HK-2 (cell line): ENCODE measurements at regions not wholly inside any gene's neighbourhood (a gene's known extent, or its start where the extent isn't known, plus 50 kb on each side); places are given as distances from the start of the nearest gene placed in this dataset.
"Not testable (repeated sequence)": the region's sequence is repeated elsewhere in the genome, so short reads cannot be mapped to it uniquely, and the experiment has no call there.

ENCODE experiments used
- DNase-seq: peaks from one replicate; pipeline ENCODE4 v3.0.0-alpha.2; 2018; ENCODE audit not compliant: unreplicated experiment

GRCh38 chr12:58727521-58727920, 192.8 kb downstream of the LRIG3 start:
- no peak for DNase-seq

- DNase-seq, result no peak
These were observed 191.9 kb downstream of the LRIG3 start for GRCh38 chr12:58728397-58728796.

GRCh38 chr12:58731096-58731495, 189.2 kb downstream of the LRIG3 start:
- no peak for DNase-seq

GRCh38 chr12:58732894-58733293, 187.4 kb downstream of the LRIG3 start:
- DNase-seq, result no peak

- no peak for DNase-seq
These were observed 179.1 kb downstream of the LRIG3 start for GRCh38 chr12:58741226-58741625.

GRCh38 chr12:58745348-58746125, 174.8 kb downstream of the LRIG3 start:
- no peak for DNase-seq

- DNase-seq, result no peak
These were observed 172.8 kb downstream of the LRIG3 start for GRCh38 chr12:58747533-58747932.

GRCh38 chr12:58750484-58750883, 169.8 kb downstream of the LRIG3 start:
- no peak for DNase-seq

- DNase-seq, result no peak
These were observed 162.9 kb downstream of the LRIG3 start for GRCh38 chr12:58757422-58757821.

- not testable (repeated sequence) for DNase-seq
These were observed 160.6 kb downstream of the LRIG3 start for GRCh38 chr12:58759745-58760144.

GRCh38 chr12:58761308-58761707, 159.0 kb downstream of the LRIG3 start:
- DNase-seq, result no peak

- DNase-seq, result peak; percentile 2
These were observed 156.0 kb downstream of the LRIG3 start for GRCh38 chr12:58764100-58764953.

GRCh38 chr12:58765076-58765475, 155.2 kb downstream of the LRIG3 start:
- no peak for DNase-seq

- no peak for DNase-seq
These were observed 154.4 kb downstream of the LRIG3 start for GRCh38 chr12:58765653-58766512.

- no peak for DNase-seq
These were observed 153.8 kb downstream of the LRIG3 start for GRCh38 chr12:58766513-58766870.

- no peak for DNase-seq
These were observed 152.8 kb downstream of the LRIG3 start for GRCh38 chr12:58767496-58767895.

GRCh38 chr12:58773986-58774385, 146.3 kb downstream of the LRIG3 start:
- no peak for DNase-seq

GRCh38 chr12:58774731-58775130, 145.6 kb downstream of the LRIG3 start:
- DNase-seq, result no peak

GRCh38 chr12:58775396-58775795, 144.9 kb downstream of the LRIG3 start:
- no peak for DNase-seq

- no peak for DNase-seq
These were observed 144.2 kb downstream of the LRIG3 start for GRCh38 chr12:58776144-58776543.

- no peak for DNase-seq
These were observed 142.5 kb downstream of the LRIG3 start for GRCh38 chr12:58777815-58778214.

- no peak for DNase-seq
These were observed 138.7 kb downstream of the LRIG3 start for GRCh38 chr12:58781609-58782008.
